Endothelial cell of umbilical vein (primary cell): ENCODE measurements at regions not wholly inside any gene's neighbourhood (a gene's known extent, or its start where the extent isn't known, plus 50 kb on each side); places are given as distances from the start of the nearest gene placed in this dataset.

ENCODE experiments used
- BruUV-seq: library from RNA; stranded (reverse); fragments of 400-500 nt; replicated peaks from 2 replicates; lab custom pipeline; 2021; lab: Mats Ljungman, UMichigan
- CTCF ChIA-PET: fragments of 300-600, 350-600 bp; sonication (Branson Sonifier 250); formaldehyde crosslinking; loops from one replicate; lab custom pipeline; 2021; ENCODE audit warnings: antibody characterized with exemption, inconsistent platforms; lab: Charles Lee
- POLR2A ChIA-PET: fragments of 300-600, 350-600 bp; sonication (Branson Sonifier 250); formaldehyde crosslinking; loops from one replicate; lab custom pipeline; 2021; ENCODE audit warnings: antibody characterized with exemption, inconsistent platforms; lab: Charles Lee
- DNase-seq: peaks from one replicate; pipeline ENCODE4 v3.0.0-alpha.2; 2011; ENCODE audit warnings: low read depth, low spot score
- FAIRE-seq: peaks from 2 replicates; lab custom pipeline; 2011; peaks lifted over from hg19 to GRCh38; lab: Jason Lieb, UNC
- H2AFZ ChIP-seq: 2 replicates; pipeline ENCODE4 v1.6.0; 2012; ENCODE audit warnings: low read depth, low read length, control low read depth, inconsistent platforms
- H3K27ac ChIP-seq: 2 replicates; pipeline ENCODE4 v1.5.1; 2011; ENCODE audit warnings: low read depth, mild to moderate bottlenecking, control low read depth, low read length, moderate library complexity; ENCODE audit not compliant: insufficient read depth
- H3K27me3 ChIP-seq, 2 experiments: 2 replicates each; pipeline versions ENCODE4 v1.6.0 to v1.6.1; 2011; ENCODE audit warnings: low read length in 2 of 2, mixed read lengths in 1 of 2; ENCODE audit not compliant: control insufficient read depth in 2 of 2, insufficient read depth in 2 of 2
- H3K36me3 ChIP-seq, 2 experiments: 2 replicates in 1 of 2; 3 replicates in 1 of 2; pipeline ENCODE4 v1.5.1; 2011; ENCODE audit warnings: low read length in 2 of 2, mild to moderate bottlenecking in 1 of 2, moderate library complexity in 1 of 2; ENCODE audit not compliant: control insufficient read depth in 2 of 2, insufficient read depth in 2 of 2; ENCODE audit errors: extremely low read depth in 1 of 2
- H3K4me1 ChIP-seq: 3 replicates; pipeline ENCODE4 v1.5.1; 2011; ENCODE audit warnings: mild to moderate bottlenecking, low read length; ENCODE audit not compliant: control insufficient read depth, insufficient read depth; ENCODE audit errors: extremely low read depth
- H3K4me2 ChIP-seq: 2 replicates; pipeline ENCODE4 v1.6.1; 2011; ENCODE audit warnings: low read length, control low read depth, mixed read lengths; ENCODE audit not compliant: insufficient read depth
- H3K4me3 ChIP-seq, 3 experiments: fragments of 200-600 bp in 1 of 3; sonication (generic), shearing (Covaris generic) in 1 of 3; replicated peaks in 1 of 3; 2 replicates each; pipeline ENCODE4 v1.5.1; 2011 to 2016; ENCODE audit warnings: control low read depth in 3 of 3, low read length in 3 of 3, mild to moderate bottlenecking in 2 of 3, inconsistent platforms in 1 of 3, low read depth in 1 of 3, moderate library complexity in 1 of 3; ENCODE audit not compliant: insufficient read depth in 1 of 3
- H3K79me2 ChIP-seq: 2 replicates; pipeline ENCODE4 v1.6.0; 2012; ENCODE audit warnings: low read length, inconsistent platforms; ENCODE audit not compliant: control insufficient read depth, insufficient read depth
- H3K9ac ChIP-seq: replicated peaks from 2 replicates; pipeline ENCODE3; 2011; ENCODE audit warnings: low read length, control low read depth; ENCODE audit not compliant: insufficient read depth; ENCODE audit errors: extremely low read depth
- H3K9me1 ChIP-seq: replicated peaks from 3 replicates; pipeline ENCODE4 v1.6.0; 2011; ENCODE audit warnings: mild to moderate bottlenecking, low read length; ENCODE audit not compliant: control insufficient read depth, insufficient read depth; ENCODE audit errors: extremely low read depth
- H3K9me3 ChIP-seq: replicated peaks from 2 replicates; pipeline ENCODE4 v1.5.1; 2012; ENCODE audit warnings: low read length, inconsistent platforms; ENCODE audit not compliant: control insufficient read depth, insufficient read depth
- H4K20me1 ChIP-seq: replicated peaks from 2 replicates; pipeline ENCODE3; 2011; ENCODE audit warnings: mild to moderate bottlenecking, low read length; ENCODE audit not compliant: control insufficient read depth, insufficient read depth; ENCODE audit errors: extremely low read depth
- CTCF ChIP-seq, 2 donors: IDR thresholded peaks; 1 replicate in 1 of 2; 2 replicates in 1 of 2; pipeline ENCODE4 v1.5.1; 2011; ENCODE audit warnings: low read length in 2 of 2, mild to moderate bottlenecking in 2 of 2, moderate library complexity in 2 of 2, control low read depth in 1 of 2, inconsistent platforms in 1 of 2, low read depth in 1 of 2; ENCODE audit not compliant: insufficient read depth in 1 of 2; ENCODE audit errors: extremely low read depth in 1 of 2
- EZH2 ChIP-seq: IDR thresholded peaks from 2 replicates; pipeline ENCODE4 v1.6.1; 2012; ENCODE audit warnings: borderline replicate concordance, low read depth, mild to moderate bottlenecking, moderate library complexity, low read length, inconsistent platforms; ENCODE audit not compliant: severe bottlenecking
- FOS ChIP-seq: IDR thresholded peaks from 2 replicates; pipeline ENCODE4 v1.6.1; 2011; ENCODE audit warnings: mild to moderate bottlenecking, low read length, moderate library complexity, borderline replicate concordance; ENCODE audit not compliant: insufficient read depth
- GATA2 ChIP-seq: IDR thresholded peaks from 2 replicates; pipeline ENCODE4 v1.7.0; 2011; ENCODE audit warnings: low read depth, mild to moderate bottlenecking, moderate library complexity, mixed read lengths, low read length; ENCODE audit not compliant: insufficient read length, insufficient read depth
- JUN ChIP-seq: IDR thresholded peaks from 2 replicates; pipeline ENCODE4 v1.6.1; 2011; ENCODE audit warnings: borderline replicate concordance, low read depth; ENCODE audit not compliant: insufficient read length, insufficient read depth
- MAX ChIP-seq: IDR thresholded peaks from 2 replicates; pipeline ENCODE4 v1.6.1; 2011; ENCODE audit not compliant: insufficient read depth, insufficient read length
- MYC ChIP-seq: IDR thresholded peaks from one replicate; pipeline ENCODE4 v1.6.1; 2011; ENCODE audit warnings: mild to moderate bottlenecking, low read depth, low read length
- POLR2A ChIP-seq: IDR thresholded peaks from 2 replicates; pipeline ENCODE4 v1.6.1; 2012; ENCODE audit warnings: low read depth, mild to moderate bottlenecking, control low read depth, low read length
- POLR2AphosphoS5 ChIP-seq: IDR thresholded peaks from 2 replicates; pipeline ENCODE4 v1.6.1; 2012; ENCODE audit warnings: low read depth, mild to moderate bottlenecking, control low read depth, low read length, moderate library complexity; ENCODE audit not compliant: insufficient read depth
- dilution Hi-C: fragments of 300-500 bp; cut with MboI; formaldehyde crosslinking; loops from one replicate; pipeline ENCODE4 v1.15.0; 2019; ENCODE audit warnings: low sequenced_read_pairs; ENCODE audit not compliant: extremely low pct_ligation_motif_present
- intact Hi-C: fragments of 100-400 bp; cut with micrococcal nuclease; formaldehyde crosslinking; loops from one replicate; pipeline ENCODE4 v1.10.0; 2022

- DNase-seq (no peak), FAIRE-seq (no peak)
- ChIA-PET CTCF (no interaction called here), POLR2A (no interaction called here)
- H3K36me3 ChIP-seq: no peaks in the 10 kb centered on the region
- no peaks in the 10 kb centered on the region for H3K9me3 ChIP-seq
- H3K27me3 ChIP-seq: no peaks in the 10 kb centered on the region
- H3K79me2 ChIP-seq: no peaks in the 10 kb centered on the region
- intact Hi-C loops: no loop called here
- no peak overlapping the region for H3K27ac ChIP-seq
- no peaks in the 10 kb centered on the region for H4K20me1 ChIP-seq
- dilution Hi-C loops: no loop called here
- H3K4me1 ChIP-seq: no peaks in the 10 kb centered on the region
- no peak overlapping the region for H3K4me2 ChIP-seq
- no peak overlapping the region for H2AFZ ChIP-seq
- no peaks in the 10 kb centered on the region for H3K9me1 ChIP-seq
- H3K4me3 ChIP-seq: no peak overlapping the region
- no TSS peak for BruUV-seq
- H3K9ac ChIP-seq: no peak overlapping the region
- TF ChIP-seq POLR2AphosphoS5: no peak
- TF ChIP-seq POLR2A: no peak
- TF ChIP-seq FOS: no peak
- TF ChIP-seq GATA2: no peak
- TF ChIP-seq MYC: no peak
- TF ChIP-seq CTCF (IDR thresholded peaks at IDR 0.05; ENCODE audit: extremely low read depth in 1 of 2, insufficient read depth in 1 of 2, low read depth in 1 of 2, low read length in 2 of 2): no peak
- no peak for TF ChIP-seq EZH2
- no peak for TF ChIP-seq JUN
- TF ChIP-seq MAX: no peak
Measured at GRCh38 chr2:8563814-8564474, 117.9 kb upstream of the ID2 start.
